GM18868 (cell line): ENCODE measurements at regions not wholly inside any gene's neighbourhood (a gene's known extent, or its start where the extent isn't known, plus 50 kb on each side); places are given as distances from the start of the nearest gene placed in this dataset.

Experiments used
- ATAC-seq: cut with Tn5 transposase; IDR thresholded peaks from one replicate; pipeline ENCODE4 v1.9.1; 2021; ENCODE audit warnings: mild to moderate bottlenecking, moderate library complexity; ENCODE audit not compliant: unreplicated experiment

DNA sequence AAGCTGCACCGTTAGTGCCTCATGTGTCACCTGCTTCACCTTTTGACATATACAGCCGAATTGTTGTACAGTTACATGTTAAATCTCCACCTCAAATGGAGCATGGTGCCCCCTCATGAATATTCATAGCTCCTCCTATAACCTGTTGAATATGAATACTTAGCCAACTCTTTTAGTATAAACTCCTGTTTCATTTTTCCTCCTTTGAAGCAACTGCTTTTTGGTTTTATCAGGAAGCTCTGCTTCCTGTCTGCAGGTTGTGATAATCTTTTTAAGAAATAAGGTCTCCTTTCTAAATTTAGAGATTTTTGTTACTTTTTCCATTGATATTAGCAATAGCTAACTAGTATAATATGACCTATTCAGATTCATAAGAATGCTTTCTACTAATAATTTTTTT lies 1429.2 kb upstream of the AGA start:
- no peak for ATAC-seq

- no peak for ATAC-seq
Measured at GRCh38 chr4:178881937-178882336, 1439.7 kb upstream of the AGA start.

DNA sequence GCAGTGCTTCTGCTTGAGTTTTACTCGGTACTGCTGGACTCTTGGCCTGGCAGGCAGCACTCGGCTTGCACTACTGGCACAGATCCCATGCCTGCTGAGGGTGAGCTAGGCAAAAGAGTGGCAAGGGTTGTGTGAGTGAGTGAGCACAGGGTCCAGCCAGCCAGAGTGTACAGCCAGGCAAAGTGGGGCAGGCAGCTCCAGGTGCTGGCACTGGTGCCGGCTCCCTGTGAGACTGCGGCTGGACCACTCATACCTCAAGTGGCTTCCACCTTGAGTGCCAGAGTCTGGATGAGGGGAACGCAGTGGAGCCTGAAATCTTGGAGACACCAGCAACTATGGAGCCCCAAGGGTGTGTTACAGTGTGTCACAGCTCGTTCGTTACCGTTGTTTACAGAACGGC lies 1451.9 kb upstream of the AGA start:
- ATAC-seq: no peak

DNA sequence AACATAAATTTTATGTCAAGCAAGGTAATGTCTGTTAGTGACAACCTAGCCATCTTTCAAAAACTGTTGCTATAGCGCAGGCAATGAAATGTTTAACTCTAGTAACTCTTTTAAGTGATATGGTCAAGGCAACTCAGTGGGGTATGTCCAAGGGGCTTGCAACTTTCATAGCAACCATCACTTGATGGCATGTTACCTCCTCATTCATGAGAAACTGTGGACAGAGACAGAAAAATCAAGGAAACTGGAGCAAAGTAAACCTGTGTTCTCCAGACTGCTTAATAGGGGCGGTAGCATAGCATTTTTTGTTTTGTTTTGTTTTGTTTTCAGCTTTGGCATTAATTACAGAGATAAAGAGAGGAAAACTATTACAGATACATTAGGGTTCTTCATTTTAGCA lies 1456.8 kb upstream of the AGA start:
- ATAC-seq: no peak

GRCh38 chr4:178917756-178918155 lies 1475.5 kb upstream of the AGA start:
- no peak for ATAC-seq

- ATAC-seq: no peak
Measured at GRCh38 chr4:178937130-178937529, 1494.9 kb upstream of the AGA start.

DNA sequence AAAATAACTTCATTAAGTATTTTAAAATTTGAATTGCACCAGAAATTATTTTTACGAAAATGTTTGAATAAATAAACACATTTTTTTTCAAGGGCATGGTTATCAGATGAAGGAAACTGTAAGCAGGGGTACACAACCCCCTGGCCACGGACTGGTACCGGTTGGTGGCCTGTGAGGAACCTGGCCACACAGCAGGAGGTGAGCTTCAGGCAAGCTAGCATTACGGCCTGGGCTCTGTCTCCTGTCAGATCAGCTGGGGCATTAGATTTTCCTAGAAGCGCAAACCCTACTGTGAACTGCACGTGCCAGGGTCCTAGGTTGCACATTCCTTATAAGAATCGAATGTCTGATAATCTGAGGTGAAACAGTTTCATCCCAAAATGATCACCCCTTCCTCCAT lies 1499.7 kb upstream of the AGA start:
- ATAC-seq: no peak

- ATAC-seq: no peak
Measured at GRCh38 chr4:178953447-178954120, 1511.3 kb upstream of the AGA start.

DNA sequence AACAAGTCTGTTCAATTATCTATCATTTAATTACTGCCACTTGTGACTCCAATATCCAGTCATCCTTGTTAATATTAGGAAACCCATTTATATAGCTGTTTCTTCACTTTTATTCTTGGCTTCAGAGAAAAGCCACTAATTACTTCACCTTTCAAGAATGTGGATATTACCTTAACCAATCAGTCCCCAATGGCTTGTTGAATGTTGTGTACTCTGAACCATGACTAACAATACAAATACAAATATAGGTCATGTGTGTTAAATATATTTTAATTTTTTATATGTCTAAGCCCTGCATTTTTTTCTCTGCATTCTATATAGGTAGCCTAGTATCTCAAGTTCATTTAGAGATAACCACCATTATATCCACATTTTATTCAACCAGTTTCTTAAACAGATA lies 1513.4 kb upstream of the AGA start:
- no peak for ATAC-seq

- ATAC-seq: no peak
Measured at GRCh38 chr4:178958725-178959440, 1516.6 kb upstream of the AGA start.

DNA sequence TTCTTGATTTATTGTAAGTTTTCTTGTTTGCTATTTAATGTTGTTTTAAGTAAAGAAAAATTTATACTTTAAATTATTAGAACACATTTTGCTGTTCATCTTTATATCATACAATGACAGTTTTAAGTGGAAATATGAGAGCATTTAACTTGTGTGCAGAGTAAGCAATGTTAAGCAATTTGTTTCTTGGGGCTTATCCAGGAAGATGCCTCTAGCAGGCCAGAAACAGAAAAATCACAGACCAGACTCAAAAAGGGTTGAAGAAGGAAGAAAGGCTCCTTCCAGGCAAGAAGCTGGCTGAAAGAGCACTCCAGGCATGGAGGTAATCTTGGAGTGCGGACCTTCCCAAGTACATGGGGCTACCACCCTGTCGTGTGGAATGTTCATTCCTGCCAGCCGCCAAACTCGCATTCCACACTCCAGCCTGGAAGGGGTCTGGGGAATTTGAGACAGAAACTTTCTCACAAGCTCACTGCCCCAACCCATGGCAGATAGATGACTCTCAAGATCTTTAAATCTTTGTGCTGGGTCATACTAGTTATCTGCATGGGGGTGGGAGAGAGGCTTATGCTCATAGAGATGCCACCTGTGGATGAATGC lies 1521.3 kb upstream of the AGA start:
- no peak for ATAC-seq

- no peak for ATAC-seq
Measured at GRCh38 chr4:178966644-178967043, 1524.4 kb upstream of the AGA start.

DNA sequence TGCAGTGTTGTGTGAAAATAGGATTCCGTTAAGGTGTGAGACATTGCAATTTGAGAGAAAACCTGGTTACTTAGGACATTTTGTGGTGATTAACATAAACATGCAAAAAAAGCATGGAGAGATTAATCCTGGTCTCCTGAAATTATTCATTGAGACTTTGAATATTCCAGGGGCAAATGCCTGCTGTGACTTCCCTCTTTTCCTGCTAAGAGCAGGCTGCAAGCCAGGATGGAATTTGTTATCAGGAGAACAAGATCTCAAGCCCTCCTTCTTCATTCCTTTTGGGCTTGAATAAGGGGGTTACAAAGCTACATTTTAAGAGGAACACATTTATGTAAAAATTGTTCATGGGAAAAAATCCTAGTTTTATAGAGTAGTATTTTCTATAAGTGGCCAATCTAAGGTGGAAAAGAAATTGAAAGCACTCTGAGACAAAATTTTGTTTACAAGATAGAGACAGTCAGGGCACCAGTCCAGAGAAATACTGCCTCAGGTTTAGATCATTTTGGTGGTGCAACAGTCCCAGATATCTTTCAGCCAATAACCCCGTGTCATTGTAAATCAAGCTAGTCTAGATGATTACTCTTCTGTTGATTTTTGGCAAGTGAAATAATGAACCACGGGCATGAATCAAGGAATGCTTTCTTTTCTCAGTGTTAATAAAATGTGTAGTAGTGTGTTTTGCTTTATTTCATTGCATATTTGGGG lies 1528.3 kb upstream of the AGA start:
- no peak for ATAC-seq

GRCh38 chr4:178976861-178977260 lies 1534.6 kb upstream of the AGA start:
- ATAC-seq: peak; percentile 52

DNA sequence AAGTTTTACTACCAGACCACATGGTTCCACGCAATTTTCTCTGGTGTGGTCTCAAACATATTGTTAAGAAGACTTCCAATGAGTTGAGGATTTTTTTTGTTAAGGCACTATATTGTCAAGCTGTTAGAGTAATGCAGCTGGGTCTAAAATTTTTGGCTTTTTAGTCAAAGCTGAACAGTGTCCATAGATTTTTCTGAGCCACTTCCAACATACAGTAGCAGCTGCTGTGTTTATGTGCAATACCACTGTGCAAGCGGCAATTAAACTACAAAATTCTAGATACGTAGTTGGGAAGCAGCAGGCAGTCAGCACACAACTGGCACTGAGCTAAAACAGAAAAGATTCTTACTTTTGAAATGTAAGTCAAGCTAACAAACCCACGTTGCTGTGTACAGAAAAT lies 1551.1 kb upstream of the AGA start:
- no peak for ATAC-seq

- ATAC-seq: no peak
Measured at GRCh38 chr4:179001918-179002317, 1559.7 kb upstream of the AGA start.

DNA sequence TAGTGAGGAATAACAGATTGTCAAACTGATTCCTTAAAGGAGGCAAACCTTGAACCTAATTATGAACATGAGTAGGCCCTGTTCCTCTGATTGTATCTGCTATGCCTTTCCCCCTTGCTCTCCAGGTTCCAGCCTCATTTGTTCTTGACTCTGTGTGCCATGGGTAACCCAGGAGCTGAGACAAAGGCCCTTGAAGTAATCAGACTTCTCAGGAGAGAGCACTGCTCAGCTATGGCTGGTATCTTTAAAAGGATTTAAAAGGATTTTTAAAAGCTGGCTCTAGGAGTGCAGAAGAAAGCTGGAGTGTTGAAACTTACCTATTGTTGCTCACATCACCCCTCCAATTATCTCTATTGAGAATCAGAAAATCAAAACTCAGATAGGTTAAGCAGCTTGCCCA lies 1565.5 kb upstream of the AGA start:
- ATAC-seq: no peak

DNA sequence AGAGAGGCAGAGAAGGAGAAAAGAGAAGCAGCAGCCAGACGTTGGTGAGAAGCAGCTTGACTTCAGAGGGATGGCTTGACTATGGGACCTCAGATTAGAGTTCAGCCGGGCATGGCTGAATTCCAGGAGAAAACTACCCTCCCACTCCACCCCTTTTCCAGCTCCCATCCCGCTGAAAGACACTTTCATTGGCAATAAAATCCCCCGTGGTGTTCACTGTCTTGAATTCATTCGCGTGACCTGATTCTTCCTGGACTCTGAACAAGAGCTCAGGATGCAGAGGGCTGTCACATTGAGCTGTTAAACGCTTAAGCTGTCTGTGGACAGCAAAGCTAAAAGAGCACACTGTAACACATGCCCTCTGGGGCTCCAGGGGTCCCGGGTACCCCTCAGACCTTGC lies 1575.3 kb upstream of the AGA start:
- ATAC-seq: no peak

DNA sequence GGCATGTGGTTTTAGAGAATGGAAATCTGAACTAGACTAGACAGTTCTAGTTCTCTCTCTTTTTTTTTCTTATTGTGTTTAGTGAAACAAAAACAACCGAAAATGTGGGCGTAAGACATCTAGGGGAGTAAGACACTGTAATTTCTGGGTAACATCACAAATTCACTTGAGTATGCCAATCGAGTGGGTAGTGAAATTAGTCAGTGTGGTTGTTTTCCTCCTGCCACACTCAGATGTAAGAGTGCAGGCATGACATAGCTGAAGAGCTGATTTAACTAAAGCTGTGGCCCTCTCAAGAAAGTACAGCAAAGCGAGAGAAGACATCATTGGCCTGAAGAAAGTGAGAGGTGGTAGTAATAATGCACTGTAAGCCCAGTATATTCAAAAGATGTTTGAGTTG lies 1585.3 kb upstream of the AGA start:
- ATAC-seq: no peak

DNA sequence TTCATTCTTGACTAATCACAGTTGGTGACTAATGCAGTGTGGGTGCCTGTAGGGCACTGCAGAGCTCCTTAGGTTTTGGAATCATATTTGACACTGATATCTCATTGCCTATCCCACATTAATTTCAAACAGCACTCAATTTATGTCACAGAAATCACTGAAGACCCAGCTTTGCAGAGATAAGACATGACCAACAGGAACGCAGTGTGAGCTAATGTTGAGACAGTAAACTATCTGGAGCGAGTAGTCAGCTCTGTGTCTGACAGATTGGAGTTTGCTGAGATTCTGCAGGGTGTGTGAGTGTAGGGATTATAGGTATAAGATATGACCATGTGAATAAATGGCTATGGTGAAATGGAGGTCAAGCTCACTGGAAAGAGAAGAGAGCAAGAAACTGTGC lies 1586.1 kb upstream of the AGA start:
- no peak for ATAC-seq

DNA sequence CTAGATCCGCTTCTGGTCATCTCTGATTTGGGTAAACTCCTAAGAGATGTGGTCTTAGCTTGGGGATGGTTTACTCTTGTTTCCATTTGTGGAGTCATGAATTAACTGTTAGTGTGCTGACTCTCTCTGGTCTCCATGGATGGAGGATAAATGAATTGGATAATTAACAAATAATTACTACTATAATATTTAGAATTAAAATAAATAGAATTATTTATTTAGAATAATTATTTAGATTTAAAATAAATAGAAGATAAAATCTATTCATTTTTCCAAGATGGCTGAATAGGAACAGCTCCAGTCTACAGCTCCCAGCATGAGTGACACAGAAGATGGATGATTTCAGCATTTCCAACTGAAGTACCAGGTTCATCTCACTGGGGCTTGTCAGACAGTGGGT lies 1587.4 kb upstream of the AGA start:
- ATAC-seq: no peak

- no peak for ATAC-seq
Measured at GRCh38 chr4:179040259-179040658, 1598.0 kb upstream of the AGA start.
